T follicular helper cell (primary cell): ENCODE measurements at regions not wholly inside any gene's neighbourhood (a gene's known extent, or its start where the extent isn't known, plus 50 kb on each side); places are given as distances from the start of the nearest gene placed in this dataset.

Experiments used
- DNase-seq: peaks from one replicate; pipeline ENCODE4 v3.0.0-alpha.2; 2020; ENCODE audit warnings: low read depth

DNA sequence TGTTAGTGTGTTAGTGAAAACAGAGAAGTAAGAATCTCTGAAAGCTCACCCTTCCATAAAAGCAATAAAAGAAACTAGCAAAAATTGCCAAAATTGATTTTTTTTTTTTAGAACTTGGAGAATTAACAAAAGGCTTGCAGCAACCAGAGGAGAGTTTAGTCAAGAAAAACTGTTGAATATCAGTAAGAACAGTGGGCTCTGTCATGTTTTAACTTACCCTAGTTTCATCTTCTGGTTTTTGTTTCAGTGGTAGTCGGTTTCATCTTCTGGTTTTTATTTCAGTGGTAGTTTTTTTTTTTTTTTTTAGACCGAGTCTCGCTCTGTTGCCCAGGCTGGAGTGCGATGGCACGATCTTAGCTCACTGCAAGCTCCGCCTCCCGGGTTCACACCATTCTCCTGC, 580.9 kb downstream of the NYAP2 start:
- no peak for DNase-seq

DNA sequence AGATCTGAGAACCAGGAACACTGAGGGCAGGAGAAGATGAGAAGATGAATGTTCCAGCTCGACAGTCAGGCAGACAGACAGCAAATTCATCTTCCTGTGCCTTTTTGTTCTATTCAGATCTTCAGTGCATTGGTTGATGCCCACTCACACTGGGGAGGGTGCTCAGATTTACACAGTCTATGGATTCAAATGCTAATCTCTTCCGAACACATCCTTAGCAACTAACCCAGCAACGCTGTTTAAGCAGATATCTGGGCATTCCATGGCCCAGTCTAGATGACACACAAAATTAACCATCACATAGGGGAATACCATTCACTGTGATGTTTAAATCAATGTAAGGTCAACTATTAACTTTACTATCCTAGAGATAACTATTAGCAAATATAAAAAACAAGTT, 571.9 kb downstream of the NYAP2 start:
- no peak for DNase-seq

DNA sequence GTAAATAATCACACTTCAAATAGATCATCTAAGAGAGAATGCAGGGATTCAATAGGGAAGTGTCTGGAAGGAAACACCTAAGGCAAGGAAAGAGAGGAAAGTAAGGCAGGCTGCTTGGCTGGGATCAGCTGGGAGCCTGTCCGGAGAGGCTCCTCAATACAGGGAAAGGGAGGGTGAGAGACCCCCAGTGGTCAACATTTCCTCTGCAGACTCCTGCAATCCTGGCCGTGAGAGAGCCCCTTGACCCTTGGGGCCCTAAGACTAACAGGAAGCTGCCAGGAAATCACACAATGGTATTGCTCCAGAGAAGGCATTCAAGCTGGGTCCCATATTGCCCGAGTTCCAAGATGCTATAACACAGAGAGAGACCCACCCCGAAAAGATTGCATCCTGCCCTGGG, 549.4 kb downstream of the NYAP2 start:
- no peak for DNase-seq

DNA sequence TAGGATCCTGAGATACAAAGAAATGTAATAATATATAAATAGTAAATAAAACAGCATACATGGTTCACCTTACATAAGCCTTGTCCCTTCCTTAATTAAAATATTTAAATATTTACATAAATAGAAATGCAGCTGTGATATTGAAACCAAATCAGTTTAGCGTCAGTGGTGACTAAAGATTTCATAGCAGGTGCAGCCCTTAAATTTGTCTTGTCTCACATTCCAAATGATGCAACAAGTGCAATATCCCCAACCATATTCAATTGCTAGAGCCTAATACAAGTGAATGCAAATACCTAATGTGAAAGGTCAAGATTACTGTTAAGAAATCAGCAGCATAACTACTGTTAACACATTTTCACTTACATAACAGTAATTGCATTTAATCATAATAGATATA, 539.5 kb downstream of the NYAP2 start:
- no peak for DNase-seq

DNA sequence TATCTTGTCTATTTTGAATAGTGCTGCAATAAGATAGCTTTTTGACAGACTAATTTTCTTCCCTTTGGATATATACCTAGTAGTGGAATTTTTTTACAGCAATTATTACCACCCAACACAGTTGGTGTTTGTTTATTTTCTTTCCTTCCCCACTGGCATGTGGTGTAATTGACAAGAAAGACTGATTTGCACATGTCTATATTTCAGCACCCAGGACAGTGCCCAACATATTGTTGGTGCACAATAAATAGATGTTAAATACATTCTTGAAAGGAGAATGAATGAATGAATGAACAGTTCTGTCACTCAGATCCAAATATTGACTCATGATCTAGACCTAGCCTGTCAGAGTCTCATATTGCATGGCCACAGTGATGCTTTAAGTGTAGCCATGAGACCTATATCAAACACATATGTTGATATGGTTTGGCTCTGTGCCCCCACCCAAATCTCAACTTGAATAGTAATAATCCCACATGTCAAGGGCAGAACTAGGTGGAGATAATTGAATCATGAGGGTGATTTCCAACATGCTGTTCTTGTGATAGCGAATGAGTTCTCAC, 538.2 kb downstream of the NYAP2 start:
- DNase-seq, result no peak

DNA sequence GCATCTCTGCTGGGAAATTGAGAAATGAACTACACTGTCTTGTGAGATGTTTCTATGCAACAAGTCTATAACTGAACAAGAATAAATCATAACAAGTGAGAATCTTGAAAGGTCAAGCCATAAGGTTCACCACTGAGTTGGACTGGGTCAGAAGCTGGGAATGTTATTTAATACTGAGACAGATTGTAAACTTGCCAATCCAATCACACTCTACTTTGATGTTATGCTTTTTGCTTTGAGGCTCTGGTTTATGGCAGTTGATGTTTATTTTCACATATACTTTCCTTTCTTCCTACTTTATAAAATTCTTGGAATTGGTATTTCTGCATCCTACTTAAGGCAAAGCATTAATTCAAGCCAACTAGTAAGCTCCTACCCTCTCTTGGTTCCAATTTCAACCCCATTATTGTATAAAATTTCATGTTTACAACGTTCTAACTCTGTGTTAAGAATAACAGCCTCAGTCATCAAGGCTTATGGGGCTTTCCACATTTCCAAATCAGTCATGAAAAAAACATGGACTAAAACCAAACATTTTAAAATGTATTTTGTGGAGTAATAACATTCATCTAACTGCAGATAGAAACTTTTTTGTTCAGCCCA, 533.4 kb downstream of the NYAP2 start:
- DNase-seq, result no peak

DNA sequence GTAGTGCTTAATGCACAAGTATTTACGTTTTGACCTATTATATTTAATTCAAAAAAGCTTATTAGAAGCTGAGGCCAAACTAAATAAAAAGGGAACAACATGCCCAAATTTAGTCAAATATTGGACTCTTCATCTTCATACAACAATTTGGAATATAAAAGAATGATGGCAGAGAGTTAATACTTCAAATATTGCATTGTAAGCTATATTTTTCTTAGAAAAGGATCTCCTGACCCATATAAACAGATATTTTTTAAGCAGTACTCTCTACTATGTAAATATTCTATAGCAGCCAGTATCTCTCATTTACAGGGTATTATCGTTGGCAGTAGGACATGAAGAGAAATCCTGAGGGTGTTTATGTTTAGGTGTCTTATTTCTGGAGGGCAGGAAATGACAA, 531.2 kb downstream of the NYAP2 start:
- DNase-seq, result no peak

DNA sequence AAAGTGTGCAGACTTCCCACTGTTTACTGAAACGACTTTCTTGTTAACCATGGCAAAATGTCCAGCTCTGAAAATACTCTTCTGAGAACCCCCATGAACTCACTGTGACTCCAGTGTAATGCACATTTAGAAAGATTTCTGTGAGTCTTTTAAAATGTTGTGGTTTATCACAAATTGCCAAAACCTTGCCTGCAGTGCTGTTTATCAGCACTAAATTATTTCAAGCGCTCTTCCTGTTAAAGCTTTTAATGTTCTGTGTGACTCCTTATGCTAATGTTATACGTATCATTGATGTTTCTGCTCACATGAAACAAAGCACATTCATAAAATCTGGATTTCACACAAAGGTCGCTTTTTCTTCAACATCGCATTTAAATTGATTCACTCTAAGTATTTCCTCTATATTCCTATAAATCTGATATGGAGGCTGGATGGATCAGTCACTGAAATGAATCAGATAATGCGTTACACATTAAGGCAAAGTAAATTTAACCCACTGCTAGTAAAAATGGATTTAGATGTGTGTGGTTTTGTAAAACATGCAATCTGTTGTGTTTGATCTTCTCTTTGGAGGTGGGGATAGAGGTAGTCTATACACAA, 521.2 kb downstream of the NYAP2 start:
- no peak for DNase-seq

- DNase-seq, result no peak
These were observed 517.2 kb downstream of the NYAP2 start for GRCh38 chr2:225916692-225917091.

- DNase-seq, result no peak
These were observed 511.5 kb downstream of the NYAP2 start for GRCh38 chr2:225911019-225911418.

GRCh38 chr2:225895126-225895525, 495.6 kb downstream of the NYAP2 start:
- no peak for DNase-seq

- no peak for DNase-seq
These were observed 494.9 kb downstream of the NYAP2 start for GRCh38 chr2:225894236-225894980.

- DNase-seq, result no peak
These were observed 493.6 kb downstream of the NYAP2 start for GRCh38 chr2:225893151-225893550.

DNA sequence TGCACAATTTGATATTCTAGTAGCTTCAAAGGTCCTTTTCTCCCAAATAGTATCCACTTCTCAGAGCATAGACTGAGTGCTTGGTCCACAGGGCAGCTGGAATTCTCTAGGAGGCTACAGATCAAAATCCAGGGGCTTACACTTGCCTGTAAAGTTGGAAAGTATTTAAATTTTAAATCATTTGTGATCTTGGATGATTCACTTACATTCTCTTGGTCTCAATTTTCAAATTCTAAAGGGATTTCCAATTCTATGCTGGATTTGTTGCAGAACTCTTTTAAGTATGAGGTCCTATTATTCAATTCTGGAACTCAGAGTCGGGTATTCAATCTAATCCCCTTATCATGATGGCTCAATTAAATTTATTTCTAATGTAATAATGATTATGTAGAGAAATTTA, 492.3 kb downstream of the NYAP2 start:
- no peak for DNase-seq

DNA sequence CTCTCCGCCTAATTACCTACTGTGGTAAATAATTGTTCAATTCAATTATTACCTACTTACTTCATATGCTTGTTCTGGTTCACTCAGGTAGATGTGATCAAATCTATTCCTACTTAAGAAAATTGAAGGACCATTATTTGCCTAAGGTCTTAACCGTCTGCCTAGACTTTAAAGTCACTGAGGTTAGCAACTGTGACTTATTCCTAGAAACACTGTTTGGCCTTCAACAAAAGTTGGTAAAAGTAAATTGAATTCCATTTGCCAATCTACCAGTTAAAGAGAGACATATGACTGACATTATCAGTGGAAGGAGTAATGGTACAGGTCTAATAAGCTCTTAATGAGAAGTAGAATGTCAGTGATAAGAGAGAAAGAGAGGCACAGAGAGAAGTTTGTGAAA, 491.5 kb downstream of the NYAP2 start:
- DNase-seq, result no peak

DNA sequence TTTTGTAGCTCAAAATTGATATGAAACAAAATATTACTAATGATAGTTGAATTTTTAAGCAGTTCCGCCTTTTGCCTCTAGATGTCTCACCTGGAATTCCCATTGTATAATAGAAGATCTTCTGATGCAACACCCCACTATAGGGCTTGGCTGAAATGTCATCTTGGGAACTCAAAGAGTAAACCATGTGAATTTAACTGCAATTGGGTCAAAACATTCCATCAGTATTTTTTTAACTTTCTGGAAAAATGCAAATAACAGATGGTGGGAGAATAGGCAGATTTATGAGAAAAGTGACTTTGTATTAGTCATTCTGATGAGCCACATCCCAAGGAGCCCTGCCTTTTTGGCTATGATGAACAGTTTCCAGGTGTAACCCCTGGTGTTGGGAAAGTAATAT, 489.9 kb downstream of the NYAP2 start:
- no peak for DNase-seq

GRCh38 chr2:225867071-225867470, 467.6 kb downstream of the NYAP2 start:
- DNase-seq, result no peak

DNA sequence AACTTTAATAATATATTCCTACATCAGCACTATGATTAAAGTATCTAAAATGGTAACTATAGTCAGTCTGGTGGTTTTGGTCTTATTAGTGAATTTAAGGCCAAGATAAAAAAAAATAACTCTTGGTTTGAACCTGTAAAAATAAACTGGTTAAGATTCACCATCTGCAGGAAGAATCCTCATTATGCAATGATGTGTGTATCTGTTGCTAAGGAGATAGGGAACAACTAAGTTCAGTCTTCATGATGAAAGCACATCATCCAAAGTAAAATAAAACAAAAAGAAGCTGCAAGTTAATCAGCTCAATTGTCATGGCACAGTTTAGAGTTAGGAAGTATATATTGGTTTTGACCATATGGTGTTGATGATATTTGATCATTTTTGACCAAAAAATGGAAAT, 466.0 kb downstream of the NYAP2 start:
- DNase-seq, result no peak

GRCh38 chr2:225864394-225864793, 464.9 kb downstream of the NYAP2 start:
- DNase-seq, result no peak

GRCh38 chr2:225842939-225843338, 443.4 kb downstream of the NYAP2 start:
- DNase-seq, result no peak

DNA sequence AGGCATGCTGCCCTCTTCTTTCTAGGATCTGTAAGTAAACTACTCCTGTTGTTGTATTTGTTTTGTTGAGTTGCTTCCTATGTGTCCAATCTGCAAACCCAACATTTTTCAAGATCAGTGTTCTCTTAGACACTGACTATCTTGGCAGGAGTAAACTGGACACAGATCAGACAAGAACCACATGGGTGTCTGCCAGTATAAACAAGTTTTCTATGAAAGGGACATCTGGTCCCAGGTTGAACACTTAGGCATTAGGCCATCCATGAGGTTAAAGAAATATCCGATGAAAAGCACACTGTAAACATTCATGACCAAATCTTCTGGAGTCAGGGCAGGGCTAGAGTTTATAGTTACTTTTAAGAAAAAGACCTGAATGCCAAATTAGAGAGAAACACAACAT, 441.8 kb downstream of the NYAP2 start:
- no peak for DNase-seq

GRCh38 chr2:225837328-225837727, 437.8 kb downstream of the NYAP2 start:
- no peak for DNase-seq

- DNase-seq, result no peak
These were observed 425.4 kb downstream of the NYAP2 start for GRCh38 chr2:225824748-225825449.
